GM12878 (cell line): ENCODE measurements at regions not wholly inside any gene's neighbourhood (a gene's known extent, or its start where the extent isn't known, plus 50 kb on each side); places are given as distances from the start of the nearest gene placed in this dataset.

Experiments
- ATAC-seq: fragments of 200-7000 bp; cut with Tn5 transposase; 3 replicates; pipeline ENCODE4 v1.9.1; 2020; ENCODE audit warnings: mild to moderate bottlenecking, moderate library complexity
- BruUV-seq: library from RNA; stranded (reverse); fragments of 400-500 nt; replicated peaks from 2 replicates; lab custom pipeline; 2021; lab: Mats Ljungman, UMichigan
- CTCF ChIA-PET: fragments of 300-600 bp; sonication (Branson Sonifier 250); formaldehyde crosslinking; extraction: SDS; loops from one replicate; lab custom pipeline; 2021; ENCODE audit warnings: inconsistent platforms; lab: Yijun Ruan, JAX
- POLR2A ChIA-PET: fragments of 350-600 bp; formaldehyde crosslinking; extraction: SDS; loops from one replicate; lab custom pipeline; 2021; ENCODE audit warnings: inconsistent platforms; lab: Charles Lee
- RAD21 ChIA-PET: fragments of 300-600 bp; sonication (Branson Sonifier 250); formaldehyde crosslinking; loops from one replicate; lab custom pipeline; 2023; ENCODE audit warnings: antibody characterized with exemption; ENCODE audit not compliant: unreplicated experiment; lab: Charles Lee
- SMC1A ChIA-PET: fragments of 300-600 bp; sonication (Branson Sonifier 250); formaldehyde crosslinking; loops from one replicate; lab custom pipeline; 2023; ENCODE audit not compliant: unreplicated experiment, uncharacterized antibody; lab: Charles Lee
- DNase-seq: peaks from one replicate; pipeline ENCODE4 v3.0.0-alpha.2; 2011; ENCODE audit warnings: low read depth, low spot score
- FAIRE-seq: peaks from 3 replicates; lab custom pipeline; 2011; peaks lifted over from hg19 to GRCh38; lab: Jason Lieb, UNC
- H2AFZ ChIP-seq: 2 replicates; pipeline ENCODE4 v1.6.0; 2011; ENCODE audit warnings: low read depth, low read length, control low read depth; ENCODE audit not compliant: control insufficient read depth
- H3K27ac ChIP-seq: 2 replicates; pipeline ENCODE4 v1.5.1; 2011; ENCODE audit warnings: control low read depth; ENCODE audit not compliant: control insufficient read depth, insufficient read depth
- H3K27me3 ChIP-seq, 2 experiments: replicated peaks in 1 of 2; 2 replicates each; pipeline versions ENCODE4 v1.6.0 to v1.6.1; 2011; ENCODE audit warnings: low read length in 1 of 2; ENCODE audit not compliant: control insufficient read depth in 2 of 2, insufficient read depth in 2 of 2
- H3K36me3 ChIP-seq, 2 experiments: 2 replicates each; pipeline ENCODE4 v1.5.1; 2011; ENCODE audit warnings: low read length in 1 of 2; ENCODE audit not compliant: control insufficient read depth in 2 of 2, insufficient read depth in 2 of 2
- H3K4me1 ChIP-seq: 2 replicates; pipeline ENCODE4 v1.6.1; 2011; ENCODE audit warnings: mild to moderate bottlenecking, low read length, moderate library complexity, mixed read lengths; ENCODE audit not compliant: control insufficient read depth, insufficient read depth
- H3K4me2 ChIP-seq: 2 replicates; pipeline ENCODE4 v1.6.0; 2011; ENCODE audit warnings: control low read depth; ENCODE audit not compliant: control insufficient read depth, insufficient read depth
- H3K4me3 ChIP-seq: fragments of 200-600 bp; sonication (generic); 2 replicates; pipeline ENCODE4 v1.5.1; 2016
- H3K79me2 ChIP-seq: 2 replicates; pipeline ENCODE4 v1.6.0; 2011; ENCODE audit warnings: low read length; ENCODE audit not compliant: control insufficient read depth, insufficient read depth
- H3K9ac ChIP-seq: 2 replicates; pipeline ENCODE4 v1.8.0; 2011; ENCODE audit warnings: low read length, control low read depth, mixed read lengths; ENCODE audit not compliant: control insufficient read depth, insufficient read depth
- H3K9me3 ChIP-seq: replicated peaks from 3 replicates; pipeline ENCODE4 v1.5.1; 2011; ENCODE audit warnings: mild to moderate bottlenecking, low read length; ENCODE audit not compliant: control insufficient read depth, insufficient read depth
- H4K20me1 ChIP-seq: 2 replicates; pipeline ENCODE4 v1.6.0; 2011; ENCODE audit not compliant: control insufficient read depth, insufficient read depth
- BMI1 ChIP-seq: fragments of 450-650 bp; IDR thresholded peaks from 2 replicates; pipeline ENCODE4 v1.6.1; 2016; ENCODE audit warnings: mild to moderate bottlenecking, moderate library complexity, borderline replicate concordance
- BRCA1 ChIP-seq: IDR thresholded peaks from 2 replicates; pipeline ENCODE4 v1.6.1; 2011; ENCODE audit warnings: low read depth, low read length, improper control_type of control experiment
- CBFB ChIP-seq: IDR thresholded peaks from 2 replicates; pipeline ENCODE4 v1.6.1; 2016; ENCODE audit warnings: antibody characterized with exemption, low read depth
- CHD1 ChIP-seq: IDR thresholded peaks from 2 replicates; pipeline ENCODE4 v1.6.1; 2012; ENCODE audit warnings: low read depth, low read length, improper control_type of control experiment
- EED ChIP-seq: sonication (generic); IDR thresholded peaks from 2 replicates; pipeline ENCODE4 v1.6.1; 2016; ENCODE audit warnings: antibody characterized with exemption, low read depth
- HDAC6 ChIP-seq: fragments of 200-600 bp; sonication (generic); IDR thresholded peaks from one replicate; pipeline ENCODE4 v1.8.0; 2017; ENCODE audit warnings: antibody characterized with exemption; ENCODE audit not compliant: unreplicated experiment
- HDGF ChIP-seq: fragments of 450-650 bp; IDR thresholded peaks from 2 replicates; pipeline ENCODE4 v1.6.1; 2016; ENCODE audit warnings: antibody characterized with exemption
- NFIC ChIP-seq: IDR thresholded peaks from 2 replicates; pipeline ENCODE4 v1.6.1; 2012; ENCODE audit warnings: low read depth, mild to moderate bottlenecking, inconsistent platforms, low read length, moderate library complexity
- PAX8 ChIP-seq: fragments of 450-650 bp; IDR thresholded peaks from 2 replicates; pipeline ENCODE4 v1.6.1; 2017; ENCODE audit warnings: mild to moderate bottlenecking, moderate library complexity
- RFX5 ChIP-seq: IDR thresholded peaks from 2 replicates; pipeline ENCODE4 v1.6.1; 2011; ENCODE audit warnings: low read depth, low read length, improper control_type of control experiment
- SMAD1 ChIP-seq: fragments of 450-650 bp; IDR thresholded peaks from 2 replicates; pipeline ENCODE4 v1.6.1; 2018; ENCODE audit warnings: mild to moderate bottlenecking, low read depth; ENCODE audit not compliant: partially characterized antibody
- SMARCA5 ChIP-seq: fragments of 450-650 bp; IDR thresholded peaks from 2 replicates; pipeline ENCODE4 v1.6.1; 2017; ENCODE audit warnings: mild to moderate bottlenecking
- SREBF1 ChIP-seq: IDR thresholded peaks from 2 replicates; pipeline ENCODE4 v1.6.1; 2012; ENCODE audit warnings: mild to moderate bottlenecking, low read length
- SUZ12 ChIP-seq: fragments of 200-600 bp; sonication (generic); IDR thresholded peaks from one replicate; pipeline ENCODE4 v1.6.1; 2018; ENCODE audit warnings: antibody characterized with exemption, mild to moderate bottlenecking; ENCODE audit not compliant: unreplicated experiment
- TCF3 ChIP-seq: IDR thresholded peaks from 2 replicates; pipeline ENCODE4 v1.6.1; 2012; ENCODE audit warnings: low read depth, mild to moderate bottlenecking, low read length, borderline replicate concordance; ENCODE audit not compliant: insufficient read depth
- ZNF274 ChIP-seq: IDR thresholded peaks from one replicate; pipeline ENCODE4 v1.8.0; 2011; ENCODE audit not compliant: insufficient read length, insufficient read depth
- WGBS: methylation state at CpG from one replicate; pipeline ENCODE4 v1.1.6; 2016; ENCODE audit warnings: low lambda C conversion rate; ENCODE audit not compliant: insufficient replicate concordance, insufficient coverage; ENCODE audit errors: missing lambda C conversion rate; 5-methylcytosine and 5-hydroxymethylcytosine counted together
- in situ Hi-C: fragments of 300-500 bp; cut with MboI; formaldehyde crosslinking; loops from 9 replicates; pipeline ENCODE4 v1.14.3; 2018; ENCODE audit warnings: mixed read lengths
- intact Hi-C: fragments of 100-400 bp; cut with micrococcal nuclease; formaldehyde crosslinking; loops from one replicate; pipeline ENCODE4 v1.14.2; 2022; ENCODE audit not compliant: unreplicated experiment

DNA sequence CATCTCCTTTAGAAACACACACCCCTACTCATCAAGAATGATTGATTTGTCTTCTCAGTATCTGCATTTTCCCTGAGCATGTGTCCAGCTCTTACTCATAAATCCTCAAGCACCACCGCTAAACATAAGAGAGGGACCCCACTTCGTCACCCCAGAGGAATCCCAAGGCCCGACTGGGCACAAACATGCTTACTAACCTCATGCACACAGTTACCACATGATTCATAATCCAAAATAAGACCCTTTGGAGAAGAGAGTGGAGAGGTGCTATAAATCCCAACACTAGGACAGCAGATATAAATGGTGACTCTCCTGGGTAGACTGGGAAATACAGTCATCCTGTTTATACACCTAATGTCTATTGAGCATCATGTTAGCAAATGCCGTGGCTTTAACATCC is 843.2 kb upstream of the ID2 start:
- no peak for ATAC-seq
- intact Hi-C loops (no loop called here), in situ Hi-C loops (no loop called here)
- no TSS peak for BruUV-seq
- no peaks in the 10 kb centered on the region for H3K79me2 ChIP-seq
- no peak overlapping the region for H3K4me2 ChIP-seq
- no peaks in the 10 kb centered on the region; a peak in 1 of 4 replicates for H3K36me3 ChIP-seq
- ChIA-PET POLR2A (interaction anchor here (0.6 kb wide), 2 partner anchors 588 to 853 kb away, joined by 3 to 6 read pairs; no protein-coding TSS in a partner anchor), SMC1A (interaction anchor here (1.0 to 3.7 kb wide), 2 partner anchors 9 to 10 kb away, joined by 3 to 25 read pairs; no protein-coding TSS in a partner anchor), CTCF (no interaction called here), RAD21 (interaction anchor here (0.6 kb wide), 1 partner anchor 66 kb away, joined by 4 read pairs; no protein-coding TSS in a partner anchor)
- no peaks in the 10 kb centered on the region for H3K27me3 ChIP-seq
- DNase-seq = no peak
- WGBS = 37% methylated on average over 4 of the region's 4 CpGs
- H3K4me1 ChIP-seq = peaks cover 14% of the 10 kb centered on the region
- H2AFZ ChIP-seq = no peak overlapping the region
- H3K9me3 ChIP-seq = peaks cover 22% of the 10 kb centered on the region
- no peak overlapping the region for H3K27ac ChIP-seq
- no peak for TF ChIP-seq BMI1
- no peak for TF ChIP-seq TCF3
- TF ChIP-seq SUZ12 = no peak
- TF ChIP-seq CHD1 = no peak
- no peak for TF ChIP-seq HDGF
- no peak for TF ChIP-seq ZNF274
- no peak for TF ChIP-seq HDAC6
- TF ChIP-seq EED = no peak
- no peak for TF ChIP-seq SMARCA5
- no peak for TF ChIP-seq SREBF1
- TF ChIP-seq PAX8 = no peak
- no peak for TF ChIP-seq SMAD1
- TF ChIP-seq NFIC = no peak
- TF ChIP-seq CBFB = no peak
- no peak for TF ChIP-seq RFX5
- TF ChIP-seq BRCA1 = no peak
- no peak overlapping the region for H3K9ac ChIP-seq
- no peak overlapping the region for H3K4me3 ChIP-seq
- no peaks in the 10 kb centered on the region for H4K20me1 ChIP-seq
- FAIRE-seq = no peak
